H1 (cell line): ENCODE measurements at regions not wholly inside any gene's neighbourhood (a gene's known extent, or its start where the extent isn't known, plus 50 kb on each side); places are given as distances from the start of the nearest gene placed in this dataset.

Experiments used
- CTCF ChIA-PET: fragments of 300-600 bp; sonication (Branson Sonifier 250); formaldehyde crosslinking; loops from one replicate; lab custom pipeline; 2021; ENCODE audit not compliant: partially characterized antibody; lab: Charles Lee
- POLR2A ChIA-PET: fragments of 300-600 bp; sonication (Branson Sonifier 250); formaldehyde crosslinking; loops from one replicate; lab custom pipeline; 2021; ENCODE audit warnings: inconsistent platforms; ENCODE audit not compliant: partially characterized antibody; lab: Charles Lee
- DNase-seq, 2 experiments: peaks; one replicate each; pipeline versions ENCODE4 v3.0.0 to v3.0.0-alpha.2; 2010 to 2022; ENCODE audit warnings: low spot score in 2 of 2, low read depth in 1 of 2, mixed read lengths in 1 of 2
- FAIRE-seq: peaks from 2 replicates; lab custom pipeline; 2011; peaks lifted over from hg19 to GRCh38; lab: Jason Lieb, UNC
- H2AFZ ChIP-seq: 2 replicates; pipeline ENCODE4 v1.8.1; 2012; ENCODE audit warnings: low read length, inconsistent platforms
- H2AK5ac ChIP-seq: 2 replicates; pipeline ENCODE4 v1.6.1; 2013; ENCODE audit warnings: low read depth, low read length
- H2BK120ac ChIP-seq: replicated peaks from 2 replicates; pipeline ENCODE3; 2013; ENCODE audit warnings: low read depth, low read length, inconsistent platforms
- H2BK12ac ChIP-seq: 2 replicates; pipeline ENCODE4 v1.6.1; 2013; ENCODE audit warnings: low read depth, low read length
- H2BK15ac ChIP-seq: 2 replicates; pipeline ENCODE4 v1.6.1; 2013; ENCODE audit warnings: low read length
- H2BK20ac ChIP-seq: 2 replicates; pipeline ENCODE4 v1.6.1; 2013; ENCODE audit warnings: low read length
- H2BK5ac ChIP-seq: 2 replicates; pipeline ENCODE4 v1.6.1; 2013; ENCODE audit warnings: low read depth, low read length
- H3K14ac ChIP-seq: 2 replicates; pipeline ENCODE4 v1.6.1; 2013; ENCODE audit warnings: inconsistent platforms; ENCODE audit not compliant: insufficient read length
- H3K18ac ChIP-seq: 2 replicates; pipeline ENCODE4 v1.6.1; 2013; ENCODE audit warnings: low read length; ENCODE audit errors: extremely low read depth
- H3K23ac ChIP-seq: 2 replicates; pipeline ENCODE4 v1.6.1; 2013; ENCODE audit warnings: inconsistent platforms; ENCODE audit not compliant: insufficient read length
- H3K23me2 ChIP-seq: 2 replicates; pipeline ENCODE4 v1.6.1; 2013; ENCODE audit warnings: low read depth, low read length
- H3K27ac ChIP-seq: 2 replicates; pipeline ENCODE4 v1.6.1; 2011; ENCODE audit warnings: low read depth, low read length, inconsistent platforms
- H3K27me3 ChIP-seq, 4 experiments: replicated peaks in 1 of 4; 1 replicate in 1 of 4; 2 replicates in 3 of 4; pipeline versions ENCODE4 v1.6.1 to v1.8.1; 2011 to 2013; ENCODE audit warnings: low read length in 3 of 4, mild to moderate bottlenecking in 3 of 4, inconsistent platforms in 2 of 4, mixed read lengths in 2 of 4, moderate library complexity in 1 of 4; ENCODE audit not compliant: control insufficient read depth in 3 of 4, insufficient read depth in 3 of 4; ENCODE audit errors: extremely low read depth in 1 of 4
- H3K36me3 ChIP-seq, 4 experiments: 2 replicates each; pipeline versions ENCODE4 v1.6.1 to v1.8.1; 2011 to 2013; ENCODE audit warnings: mild to moderate bottlenecking in 4 of 4, low read length in 3 of 4, moderate library complexity in 2 of 4, control low read depth in 1 of 4, inconsistent platforms in 1 of 4; ENCODE audit not compliant: insufficient read depth in 4 of 4, control insufficient read depth in 2 of 4
- H3K4ac ChIP-seq: replicated peaks from 2 replicates; pipeline ENCODE3; 2013; ENCODE audit warnings: low read length, low read depth, mixed read lengths, inconsistent platforms; ENCODE audit not compliant: insufficient read length
- H3K4me1 ChIP-seq, 4 experiments: replicated peaks in 1 of 4; 1 replicate in 1 of 4; 2 replicates in 3 of 4; pipeline versions ENCODE4 v1.6.1 to v1.8.1; 2011 to 2013; ENCODE audit warnings: low read length in 3 of 4, inconsistent platforms in 2 of 4, mixed read lengths in 1 of 4; ENCODE audit not compliant: insufficient read depth in 4 of 4, control insufficient read depth in 3 of 4
- H3K4me2 ChIP-seq, 2 experiments: 2 replicates each; pipeline versions ENCODE4 v1.6.1 to v1.8.1; 2011 to 2013; ENCODE audit warnings: low read depth in 2 of 2, low read length in 2 of 2, control low read depth in 1 of 2, inconsistent platforms in 1 of 2, mild to moderate bottlenecking in 1 of 2; ENCODE audit not compliant: insufficient read depth in 1 of 2
- H3K4me3 ChIP-seq, 4 experiments: fragments of 200-600, 300-600 bp in 1 of 4; sonication (generic), shearing (Covaris generic), sonication (Bioruptor Twin) in 1 of 4; 2 replicates each; pipeline versions ENCODE4 v1.5.1 to v1.8.1; 2011 to 2016; ENCODE audit warnings: low read length in 4 of 4, low read depth in 3 of 4, control low read depth in 2 of 4, inconsistent platforms in 2 of 4, mild to moderate bottlenecking in 2 of 4, mixed read lengths in 1 of 4, moderate library complexity in 1 of 4; ENCODE audit not compliant: insufficient read depth in 2 of 4; ENCODE audit errors: extremely low read depth in 1 of 4
- H3K56ac ChIP-seq: replicated peaks from 2 replicates; pipeline ENCODE3; 2013; ENCODE audit warnings: low read depth, mild to moderate bottlenecking, mixed read lengths, low read length, inconsistent platforms; ENCODE audit not compliant: insufficient read length
- H3K79me1 ChIP-seq: 2 replicates; pipeline ENCODE4 v1.6.1; 2013; ENCODE audit warnings: low read depth, low read length, control low read depth
- H3K79me2 ChIP-seq, 2 experiments: 2 replicates each; pipeline versions ENCODE4 v1.6.1 to v1.8.1; 2012 to 2013; ENCODE audit warnings: low read length in 2 of 2, mild to moderate bottlenecking in 2 of 2, inconsistent platforms in 1 of 2; ENCODE audit not compliant: insufficient read depth in 2 of 2, control insufficient read depth in 1 of 2
- H3K9ac ChIP-seq, 4 experiments: replicated peaks in 1 of 4; 1 replicate in 1 of 4; 2 replicates in 3 of 4; pipeline versions ENCODE4 v1.6.1 to v1.8.1; 2011 to 2013; ENCODE audit warnings: low read depth in 3 of 4, low read length in 3 of 4, control low read depth in 2 of 4, mild to moderate bottlenecking in 2 of 4, moderate library complexity in 2 of 4, inconsistent platforms in 1 of 4; ENCODE audit errors: extremely low read depth in 1 of 4
- H3K9me3 ChIP-seq, 2 experiments: 2 replicates each; pipeline versions ENCODE4 v1.6.1 to v1.8.1; 2012 to 2013; ENCODE audit warnings: mild to moderate bottlenecking in 2 of 2, moderate library complexity in 2 of 2, control low read depth in 1 of 2, inconsistent platforms in 1 of 2, low read depth in 1 of 2, low read length in 1 of 2, mixed read lengths in 1 of 2; ENCODE audit not compliant: insufficient read depth in 2 of 2
- H4K20me1 ChIP-seq, 2 experiments: replicated peaks in 1 of 2; 2 replicates each; pipeline versions ENCODE3 to v1.8.1; 2011 to 2013; ENCODE audit warnings: inconsistent platforms in 2 of 2, low read length in 2 of 2, mild to moderate bottlenecking in 1 of 2; ENCODE audit not compliant: insufficient read depth in 2 of 2, control insufficient read depth in 1 of 2
- H4K5ac ChIP-seq: 2 replicates; pipeline ENCODE4 v1.6.1; 2013; ENCODE audit warnings: low read length, low read depth, mixed read lengths, inconsistent platforms; ENCODE audit not compliant: insufficient read length
- H4K8ac ChIP-seq: 2 replicates; pipeline ENCODE4 v1.8.0; 2013; ENCODE audit warnings: mild to moderate bottlenecking, moderate library complexity, low read length, inconsistent platforms; ENCODE audit not compliant: insufficient read depth; ENCODE audit errors: extremely low read depth
- H4K91ac ChIP-seq: replicated peaks from 2 replicates; pipeline ENCODE3; 2013; ENCODE audit warnings: low read length, mixed read lengths, inconsistent platforms; ENCODE audit not compliant: insufficient read length
- CBX8 ChIP-seq: fragments of 300-800, 300-1000 bp; sonication (generic); IDR thresholded peaks from 2 replicates; pipeline ENCODE4 v1.7.1; 2016; ENCODE audit warnings: low read depth, low read length, borderline replicate concordance
- EZH2 ChIP-seq: fragments of 200-600 bp; sonication (generic); IDR thresholded peaks from 2 replicates; pipeline ENCODE4 v1.7.1; 2012; ENCODE audit warnings: low read depth, mild to moderate bottlenecking, moderate library complexity, low read length, inconsistent platforms; ENCODE audit not compliant: severe bottlenecking
- JUN ChIP-seq: IDR thresholded peaks from 2 replicates; pipeline ENCODE4 v1.6.1; 2011; ENCODE audit warnings: low read depth, mild to moderate bottlenecking, improper control_type of control experiment, low read length
- SIX5 ChIP-seq: IDR thresholded peaks from 2 replicates; pipeline ENCODE4 v1.6.1; 2011; ENCODE audit warnings: mild to moderate bottlenecking, low read depth, low read length
- WGBS, 2 experiments: shearing (Covaris generic) in 1 of 2; methylation state at CpG; one replicate each; pipeline versions ENCODE4 v1.1.6 to v1.1.7; 2013 to 2015; ENCODE audit warnings: low lambda C conversion rate in 2 of 2, mixed read lengths in 2 of 2, inconsistent platforms in 1 of 2, low coverage in 1 of 2, missing lambda C conversion rate in 1 of 2; ENCODE audit not compliant: insufficient replicate concordance in 2 of 2, insufficient coverage in 1 of 2, insufficient read length in 1 of 2; ENCODE audit errors: extremely low coverage in 1 of 2, missing lambda C conversion rate in 1 of 2; 5-methylcytosine and 5-hydroxymethylcytosine counted together
- TF ChIP-seq, protein P1 (sequence below): IDR thresholded peaks from 2 replicates; pipeline ENCODE4 v1.6.1; 2012; ENCODE audit warnings: inconsistent platforms

DNA sequence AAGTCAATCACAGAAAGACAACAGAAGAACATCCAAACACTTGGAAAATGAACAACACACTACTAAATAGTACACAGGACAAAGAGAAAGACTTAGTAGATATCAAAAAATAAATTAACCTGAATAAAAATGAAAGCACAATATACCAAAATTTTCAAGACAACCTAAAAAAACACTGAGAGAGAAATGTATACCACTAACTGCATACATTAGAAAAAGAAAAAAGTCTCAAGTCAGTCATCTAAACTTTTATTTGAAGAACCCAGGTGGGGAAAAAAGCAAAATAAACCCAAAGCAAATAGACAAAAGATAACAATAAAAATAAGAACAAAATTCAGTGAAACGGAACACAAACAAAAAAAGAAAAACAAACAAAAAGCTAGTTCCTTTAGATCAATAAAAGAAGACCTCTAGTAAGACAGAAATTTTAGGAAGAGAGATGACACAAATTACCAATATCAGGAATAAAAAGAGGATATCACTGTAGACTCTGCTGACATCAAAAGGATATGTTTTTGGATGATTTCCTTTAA lies 172.8 kb downstream of the TRIM27 start:
- Histone ChIP-seq H3K27me3 (peaks cover 0 to 3% (median 0%) of the 10 kb centered on the region in 4 experiments; a peak in 3 of 7 replicates), H3K14ac (no peak overlapping the region), H4K20me1 (no peaks in the 10 kb centered on the region), H3K23me2 (peaks cover 4% of the 10 kb centered on the region; the same call in 1 of the 2 replicates), H3K79me2 (no peaks in the 10 kb centered on the region), H2BK120ac (no peak overlapping the region), H3K9me3 (no peaks in the 10 kb centered on the region), H3K4me1 (peaks cover 0 to 2% (median 0%) of the 10 kb centered on the region in 4 experiments; a peak in 2 of 7 replicates), H2AFZ (no peak overlapping the region), H3K56ac (no peak overlapping the region), H3K4me2 (no peak overlapping the region), H2BK12ac (no peak overlapping the region), H3K4ac (no peak overlapping the region), H2BK15ac (no peak overlapping the region), H3K79me1 (no peaks in the 10 kb centered on the region), H3K18ac (no peak overlapping the region), H4K5ac (no peak overlapping the region), H2BK5ac (no peak overlapping the region), H3K4me3 (peak overlapping the region in 1 of 4 experiments; percentile 46; a peak in 1 of 8 replicates), H3K36me3 (no peaks in the 10 kb centered on the region), H2AK5ac (no peak overlapping the region), H3K27ac (no peak overlapping the region), H3K23ac (no peak overlapping the region), H4K8ac (no peak overlapping the region), H4K91ac (no peak overlapping the region), H2BK20ac (no peak overlapping the region), H3K9ac (no peak overlapping the region)
- DNase-seq = no peak
- ChIA-PET POLR2A (no interaction called here), CTCF (interaction anchor here (0.6 kb wide), 1 partner anchor 15 kb away, joined by 3 read pairs; no protein-coding TSS in a partner anchor)
- FAIRE-seq = no peak
- TF ChIP-seq SIX5 = no peak
- TF ChIP-seq CBX8 = no peak
- no peak for TF ChIP-seq JUN
- no peak for TF ChIP-seq EZH2
- TF ChIP-seq, protein P1, sequence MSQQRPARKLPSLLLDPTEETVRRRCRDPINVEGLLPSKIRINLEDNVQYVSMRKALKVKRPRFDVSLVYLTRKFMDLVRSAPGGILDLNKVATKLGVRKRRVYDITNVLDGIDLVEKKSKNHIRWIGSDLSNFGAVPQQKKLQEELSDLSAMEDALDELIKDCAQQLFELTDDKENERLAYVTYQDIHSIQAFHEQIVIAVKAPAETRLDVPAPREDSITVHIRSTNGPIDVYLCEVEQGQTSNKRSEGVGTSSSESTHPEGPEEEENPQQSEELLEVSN = no peak
- WGBS, 2 experiments = 75% methylated on average over 1 of the region's 1 CpG; no CpG with 5 or more reads in 1 of the 2 experiments
